Right lung (tissue), 2 donors: ENCODE measurements at regions not wholly inside any gene's neighbourhood (a gene's known extent, or its start where the extent isn't known, plus 50 kb on each side); places are given as distances from the start of the nearest gene placed in this dataset.
A peak's percentile ranks its signal among the peaks of the same experiment; 100 is the strongest.

Source experiments
- DNase-seq, 2 donors: peaks; one replicate each; pipeline ENCODE4 v3.0.0-alpha.2; 2013

GRCh38 chr15:93438310-93438709, 349.3 kb upstream of the RGMA start:
- DNase-seq = no peak

GRCh38 chr15:93432474-93432873, 343.5 kb upstream of the RGMA start:
- no peak for DNase-seq

- no peak for DNase-seq
Observed at GRCh38 chr15:93428807-93429351, 339.9 kb upstream of the RGMA start.

- DNase-seq = no peak
Observed at GRCh38 chr15:93428150-93428549, 339.1 kb upstream of the RGMA start.

GRCh38 chr15:93424131-93424530, 335.1 kb upstream of the RGMA start:
- no peak for DNase-seq

GRCh38 chr15:93422476-93422875, 333.5 kb upstream of the RGMA start:
- DNase-seq = no peak

GRCh38 chr15:93420477-93420876, 331.5 kb upstream of the RGMA start:
- no peak for DNase-seq

- no peak for DNase-seq
Observed at GRCh38 chr15:93420050-93420452, 331.0 kb upstream of the RGMA start.

GRCh38 chr15:93418566-93418965, 329.6 kb upstream of the RGMA start:
- DNase-seq = no peak

GRCh38 chr15:93417631-93418030, 328.6 kb upstream of the RGMA start:
- no peak for DNase-seq

- no peak for DNase-seq
Observed at GRCh38 chr15:93417156-93417555, 328.1 kb upstream of the RGMA start.

GRCh38 chr15:93415576-93415975, 326.6 kb upstream of the RGMA start:
- no peak for DNase-seq

GRCh38 chr15:93414576-93415231, 325.7 kb upstream of the RGMA start:
- no peak for DNase-seq

GRCh38 chr15:93413745-93414144, 324.7 kb upstream of the RGMA start:
- DNase-seq = no peak

GRCh38 chr15:93399121-93399520, 310.1 kb upstream of the RGMA start:
- no peak for DNase-seq

- no peak for DNase-seq
Observed at GRCh38 chr15:93389211-93389610, 300.2 kb upstream of the RGMA start.

GRCh38 chr15:93384886-93385285, 295.9 kb upstream of the RGMA start:
- no peak for DNase-seq

GRCh38 chr15:93382200-93382820, 293.3 kb upstream of the RGMA start:
- DNase-seq = no peak

GRCh38 chr15:93378558-93378957, 289.5 kb upstream of the RGMA start:
- DNase-seq = no peak

GRCh38 chr15:93372865-93373223, 283.8 kb upstream of the RGMA start:
- DNase-seq = no peak

- DNase-seq = no peak
Observed at GRCh38 chr15:93372208-93372864, 283.3 kb upstream of the RGMA start.

GRCh38 chr15:93366387-93367100, 277.5 kb upstream of the RGMA start:
- DNase-seq = no peak

GRCh38 chr15:93362821-93363220, 273.8 kb upstream of the RGMA start:
- DNase-seq = peak in 1 of 2 donors; percentile 14
